ENCODE measurements at regions not wholly inside any gene's neighbourhood (a gene's known extent, or its start where the extent isn't known, plus 50 kb on each side); places are given as distances from the start of the nearest gene placed in this dataset.

GRCh38 chr16:86729686-86730085 lies 151.3 kb downstream of the FOXL1 start:
- intact Hi-C loops (cut with micrococcal nuclease), result no loop called here
- DNase-seq (no peak), ATAC-seq (ENCODE audit: low read depth) (no peak)
- Mint-ChIP-seq H3K9me3 (no peaks in the 10 kb centered on the region), H3K27me3 (peaks cover 27% of the 10 kb centered on the region), H3K4me3 (no peak overlapping the region), H3K27ac (no peak overlapping the region), H3K4me1 (no peaks in the 10 kb centered on the region), H3K36me3 (ENCODE audit: low read depth) (no peaks in the 10 kb centered on the region)
- ChIA-PET POLR2A (no interaction called here), CTCF (no interaction called here)
- TF ChIP-seq CTCF (IDR thresholded peaks at IDR 0.05), result no peak

GRCh38 chr16:86730086-86730485 lies 151.7 kb downstream of the FOXL1 start:
- Mint-ChIP-seq H3K27ac (no peak overlapping the region), H3K27me3 (peaks cover 27% of the 10 kb centered on the region), H3K36me3 (ENCODE audit: low read depth) (no peaks in the 10 kb centered on the region), H3K4me1 (no peaks in the 10 kb centered on the region), H3K9me3 (no peaks in the 10 kb centered on the region), H3K4me3 (no peak overlapping the region)
- intact Hi-C loops (cut with micrococcal nuclease), result no loop called here
- no peak for TF ChIP-seq CTCF (IDR thresholded peaks at IDR 0.05)
- no peak for ATAC-seq (ENCODE audit: low read depth)
- ChIA-PET CTCF (no interaction called here), POLR2A (no interaction called here)
- DNase-seq, result no peak

- POLR2A ChIA-PET, result no interaction called here
- H3K27ac Mint-ChIP-seq, result no peak overlapping the region
- H3K4me1 Mint-ChIP-seq, result no peaks in the 10 kb centered on the region
- no peaks in the 10 kb centered on the region for H3K9me3 Mint-ChIP-seq
- no peak overlapping the region for H3K4me3 Mint-ChIP-seq
- no peak for TF ChIP-seq CTCF (IDR thresholded peaks at IDR 0.05)
- intact Hi-C loops (cut with micrococcal nuclease), result no loop called here
- H3K27me3 Mint-ChIP-seq, result peaks cover 31% of the 10 kb centered on the region
- no peaks in the 10 kb centered on the region for H3K36me3 Mint-ChIP-seq (ENCODE audit: low read depth)
- ATAC-seq (ENCODE audit: low read depth), result no peak
- CTCF ChIA-PET, result no interaction called here
- DNase-seq, result no peak
These were observed 152.2 kb downstream of the FOXL1 start for GRCh38 chr16:86730597-86730996.

GRCh38 chr16:86732621-86733295 lies 154.4 kb downstream of the FOXL1 start:
- H3K27me3 Mint-ChIP-seq, result peaks cover 32% of the 10 kb centered on the region
- H3K36me3 Mint-ChIP-seq (ENCODE audit: low read depth), result no peaks in the 10 kb centered on the region
- no peak overlapping the region for H3K4me3 Mint-ChIP-seq
- no peak overlapping the region for H3K27ac Mint-ChIP-seq
- ATAC-seq (ENCODE audit: low read depth), result no peak
- TF ChIP-seq CTCF (IDR thresholded peaks at IDR 0.05), result no peak
- POLR2A ChIA-PET, result no interaction called here
- H3K9me3 Mint-ChIP-seq, result no peaks in the 10 kb centered on the region
- no peak for DNase-seq
- intact Hi-C loops (cut with micrococcal nuclease), result no loop called here
- H3K4me1 Mint-ChIP-seq, result no peaks in the 10 kb centered on the region
- CTCF ChIA-PET, result no interaction called here

- Mint-ChIP-seq H3K27me3 (peaks cover 35% of the 10 kb centered on the region), H3K4me1 (no peaks in the 10 kb centered on the region), H3K27ac (no peak overlapping the region), H3K4me3 (no peak overlapping the region), H3K9me3 (no peaks in the 10 kb centered on the region), H3K36me3 (ENCODE audit: low read depth) (no peaks in the 10 kb centered on the region)
- POLR2A ChIA-PET, result no interaction called here
- DNase-seq, result no peak
- CTCF ChIA-PET, result no interaction called here
- intact Hi-C loops (cut with micrococcal nuclease), result no loop called here
- no peak for ATAC-seq (ENCODE audit: low read depth)
- no peak for TF ChIP-seq CTCF (IDR thresholded peaks at IDR 0.05)
These were observed 155.4 kb downstream of the FOXL1 start for GRCh38 chr16:86733546-86734254.

Measured in activated B cell treated with CpG ODN at 0.5 μM for 24 hours (primary cell).